GM19328 (cell line): ENCODE measurements at regions not wholly inside any gene's neighbourhood (a gene's known extent, or its start where the extent isn't known, plus 50 kb on each side); places are given as distances from the start of the nearest gene placed in this dataset.
"Not testable (repeated sequence)": the region's sequence is repeated elsewhere in the genome, so short reads cannot be mapped to it uniquely, and the experiment has no call there.

Source experiments
- ATAC-seq: cut with Tn5 transposase; IDR thresholded peaks from one replicate; pipeline ENCODE4 v1.9.1; 2021; ENCODE audit warnings: mild to moderate bottlenecking, moderate library complexity; ENCODE audit not compliant: unreplicated experiment

DNA sequence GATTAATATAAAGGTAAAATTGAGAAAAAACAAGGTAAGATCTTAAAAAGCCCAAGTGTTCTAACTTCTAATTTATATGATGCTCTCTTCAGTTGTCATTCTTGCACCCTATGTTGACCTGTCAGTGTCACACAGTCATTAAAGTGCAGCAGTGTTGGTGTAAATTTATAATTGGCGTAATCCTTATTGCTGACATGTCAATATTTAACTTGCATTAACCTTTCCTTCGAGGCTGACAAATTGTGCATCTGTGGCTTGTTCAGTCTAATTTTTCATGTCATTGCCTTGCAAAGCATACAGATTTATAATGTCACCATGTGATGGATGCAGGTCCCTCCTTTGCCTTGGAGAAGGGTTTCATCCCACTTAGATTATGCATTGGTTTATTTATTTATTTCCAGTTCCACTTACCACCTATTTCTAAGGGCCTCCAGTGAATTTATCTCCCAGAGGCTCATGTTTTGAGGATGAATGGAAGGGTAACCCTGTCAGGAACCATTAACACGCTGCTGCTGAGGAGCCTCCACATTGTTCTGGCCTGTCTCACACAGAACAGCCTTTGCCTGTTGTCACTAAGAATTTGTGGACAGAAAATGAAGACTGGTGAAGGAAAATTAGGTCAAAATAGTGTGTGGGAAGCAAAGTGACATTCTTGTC is 1098.5 kb upstream of the LCORL start:
- no peak for ATAC-seq

DNA sequence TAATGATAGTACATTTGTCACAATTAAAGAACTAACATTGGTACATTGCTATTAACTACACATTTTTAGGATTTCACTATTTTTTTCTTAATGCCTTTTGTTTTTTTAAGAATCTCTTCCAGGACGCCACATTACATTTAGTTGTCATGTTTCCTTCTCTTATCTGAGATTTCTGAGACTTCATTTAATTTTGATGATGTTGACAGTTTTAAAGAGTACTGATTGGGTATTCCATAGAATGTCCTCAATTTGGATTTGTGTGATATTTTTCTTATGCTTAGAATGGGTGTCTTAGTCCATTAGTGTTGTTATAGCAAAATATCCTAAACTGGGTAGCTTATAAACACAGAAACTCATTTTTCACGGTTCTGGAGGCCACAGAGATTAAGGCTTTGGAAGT is 1095.5 kb upstream of the LCORL start:
- no peak for ATAC-seq

DNA sequence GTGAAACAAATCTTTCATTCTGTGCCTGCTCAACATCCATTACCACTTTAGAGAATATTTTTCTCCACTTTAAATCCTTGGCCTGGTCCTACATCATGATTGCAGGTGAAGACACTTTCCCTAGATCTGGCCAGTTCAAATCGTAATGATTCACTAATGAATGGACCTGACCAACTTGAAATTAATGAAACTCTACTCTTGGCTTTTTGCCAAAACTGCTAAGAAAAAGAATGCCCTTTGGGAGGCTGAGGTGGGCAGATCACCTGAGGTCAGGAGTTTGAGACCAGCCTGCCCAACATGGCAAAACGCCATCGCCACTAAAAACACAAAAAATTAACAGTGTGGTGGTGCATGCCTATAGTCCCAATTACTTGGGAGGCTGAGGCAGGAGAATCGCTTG is 1082.6 kb upstream of the LCORL start:
- ATAC-seq: no peak

DNA sequence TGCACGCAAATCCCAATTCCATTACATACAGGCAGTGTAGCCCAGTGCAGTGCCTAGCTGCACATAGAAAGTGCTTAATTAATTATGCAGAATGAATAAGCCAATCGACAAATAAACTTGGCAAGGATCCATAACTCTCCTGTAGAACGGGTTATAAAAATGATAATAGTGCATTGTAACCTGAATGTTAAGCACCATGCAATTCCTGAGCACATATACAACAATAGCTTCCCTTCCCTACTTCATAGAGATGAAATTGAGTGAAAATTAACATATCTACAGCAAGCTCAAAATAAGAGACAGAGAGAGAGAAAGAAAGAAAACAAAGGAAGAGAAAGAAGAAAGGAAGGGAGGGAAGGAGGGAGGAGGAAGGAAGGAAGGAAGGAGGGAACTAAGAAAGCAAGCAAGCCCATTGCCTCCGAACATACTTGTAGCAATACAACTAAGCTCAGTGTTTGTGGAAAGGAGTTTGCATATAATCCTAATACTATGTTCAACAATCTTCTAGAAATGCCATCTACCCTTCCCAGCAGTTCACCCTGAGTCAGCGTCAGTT is 1074.0 kb upstream of the LCORL start:
- no peak for ATAC-seq

DNA sequence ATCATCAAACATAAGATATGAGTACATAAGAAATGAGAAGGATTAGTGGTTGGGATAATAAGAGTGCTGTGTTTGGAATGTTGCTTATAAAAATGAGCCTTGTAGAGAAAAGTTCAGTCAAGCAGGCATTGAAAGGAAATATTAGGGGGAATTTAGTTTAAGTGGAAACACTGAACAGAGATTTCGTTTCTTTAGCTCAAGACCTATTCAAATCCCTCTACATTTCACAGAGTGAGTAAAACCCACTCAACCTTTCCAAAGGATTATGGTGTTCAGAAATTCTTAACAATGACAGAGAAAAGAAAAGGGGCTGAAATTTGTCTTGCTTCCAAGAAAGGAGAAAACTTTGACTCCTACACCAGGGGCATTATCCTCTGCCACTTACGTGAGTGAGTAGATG is 1072.4 kb upstream of the LCORL start:
- no peak for ATAC-seq

DNA sequence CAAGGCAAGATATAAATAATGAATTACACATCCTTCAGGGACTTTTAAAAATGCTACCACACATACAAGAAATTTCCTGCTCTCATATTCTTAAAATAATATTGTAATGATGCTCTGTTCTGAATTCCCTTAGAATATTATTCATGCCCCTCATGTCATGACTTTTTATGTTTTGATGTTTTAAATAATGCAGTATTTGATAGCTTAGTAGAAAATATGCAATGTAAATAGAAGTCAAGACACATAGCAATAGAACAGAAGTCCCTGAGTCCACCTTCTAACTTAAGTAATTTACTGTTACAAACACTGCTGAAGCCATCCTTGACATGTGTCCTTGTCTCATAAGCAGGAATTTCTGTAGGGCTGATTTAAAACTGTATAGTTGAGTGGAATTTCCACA is 1071.2 kb upstream of the LCORL start:
- no peak for ATAC-seq

DNA sequence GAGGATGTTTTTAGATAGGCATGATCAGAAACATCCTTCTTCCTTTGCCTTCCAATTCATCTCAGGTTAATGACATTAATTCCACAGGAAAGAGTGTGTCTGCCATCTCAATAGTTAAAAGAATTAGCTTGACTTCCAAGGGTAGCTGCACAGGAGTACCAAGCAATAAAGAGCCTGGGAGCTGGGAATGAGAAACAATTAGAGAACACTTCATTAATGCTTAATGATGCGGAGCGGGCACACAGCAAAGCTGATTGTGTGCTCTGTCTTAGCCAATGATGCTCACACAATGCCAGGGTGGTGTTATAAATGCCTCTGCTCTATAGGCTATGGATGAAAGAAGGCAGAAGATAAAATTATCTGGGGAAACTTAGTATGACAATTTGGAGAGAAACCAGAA is 1052.5 kb upstream of the LCORL start:
- ATAC-seq: no peak

DNA sequence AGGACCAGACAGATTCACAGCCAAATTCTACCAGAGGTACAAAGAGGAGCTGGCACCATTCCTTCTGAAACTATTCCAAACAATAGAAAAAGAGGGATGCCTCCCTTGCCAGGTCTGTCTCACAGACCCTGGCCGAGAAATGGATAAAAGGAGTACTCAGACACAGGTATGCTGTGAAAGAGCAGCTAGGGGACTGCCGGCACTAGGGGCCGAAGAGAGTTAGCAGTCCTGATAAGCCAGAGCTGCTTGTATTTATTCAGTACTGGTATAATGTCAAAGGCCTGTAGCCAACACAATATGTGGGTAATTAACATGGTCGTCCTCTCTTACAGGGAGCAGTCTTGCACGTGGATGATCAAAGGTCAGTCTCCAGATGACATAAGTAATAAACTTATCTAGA is 1042.1 kb upstream of the LCORL start:
- no peak for ATAC-seq

DNA sequence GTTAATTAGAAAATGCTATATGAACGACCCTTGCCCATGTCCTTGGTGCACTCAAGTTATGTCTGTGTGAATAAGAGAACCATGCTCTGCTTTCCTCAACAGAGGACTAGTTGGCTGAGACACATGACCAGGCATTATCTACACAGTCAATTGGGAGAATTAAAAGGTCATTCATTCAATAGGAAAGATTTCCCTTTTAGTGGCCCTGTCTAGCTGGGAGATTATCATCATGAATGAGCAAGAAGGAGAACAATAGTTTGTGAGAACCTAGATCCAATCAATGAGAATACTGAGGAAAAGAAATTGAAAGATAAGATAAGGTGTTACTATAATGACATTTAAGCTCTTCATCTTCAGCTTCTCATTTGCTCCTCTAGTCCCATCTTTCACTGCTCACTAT is 1033.4 kb upstream of the LCORL start:
- ATAC-seq: no peak

DNA sequence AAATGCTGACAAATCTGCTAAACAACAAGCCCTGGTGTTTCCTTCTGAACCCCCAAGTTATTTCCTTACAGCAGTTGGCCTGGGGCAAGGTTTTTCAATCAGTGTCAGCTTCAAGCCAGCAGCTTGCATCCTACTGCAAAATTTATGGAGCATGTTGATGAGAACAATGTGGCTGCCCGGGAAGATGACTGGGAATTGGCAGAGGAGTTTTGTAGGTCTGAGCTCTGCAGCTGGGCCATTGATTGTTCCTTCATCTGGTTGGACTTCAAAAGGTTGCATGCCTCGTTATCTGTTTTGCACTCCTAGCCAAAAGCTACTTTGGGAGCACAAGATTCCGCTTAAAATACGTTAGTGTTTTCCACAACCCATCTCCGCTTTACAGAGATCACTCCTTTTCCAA is 1030.3 kb upstream of the LCORL start:
- no peak for ATAC-seq

DNA sequence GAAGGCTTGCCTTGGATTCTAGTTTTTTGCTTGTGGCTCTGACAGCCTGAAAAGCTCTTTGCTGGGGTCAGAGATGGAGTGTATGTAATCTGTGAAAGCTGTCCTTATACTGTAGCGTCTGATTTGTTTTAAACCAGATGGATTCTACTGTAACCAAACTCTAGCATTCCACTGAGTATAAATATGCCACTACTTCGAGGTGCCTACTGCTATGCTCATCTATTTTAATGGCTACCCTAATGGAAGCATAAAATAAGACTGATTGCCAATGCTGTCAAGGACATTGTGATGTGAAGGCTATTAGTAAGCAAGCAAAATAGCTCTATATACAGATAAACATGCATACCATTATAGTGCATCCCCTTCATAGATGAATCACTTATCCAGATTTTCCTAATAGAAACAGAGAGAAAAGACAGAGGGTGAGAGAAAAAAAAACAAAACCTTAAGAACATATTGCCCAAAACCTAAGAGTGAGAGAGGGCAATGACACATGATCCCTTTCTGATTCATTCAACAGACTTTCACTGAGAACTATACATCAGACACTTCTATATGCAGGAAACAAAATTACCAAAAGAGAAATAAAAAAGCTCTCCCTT is 1025.8 kb upstream of the LCORL start:
- ATAC-seq: no peak

DNA sequence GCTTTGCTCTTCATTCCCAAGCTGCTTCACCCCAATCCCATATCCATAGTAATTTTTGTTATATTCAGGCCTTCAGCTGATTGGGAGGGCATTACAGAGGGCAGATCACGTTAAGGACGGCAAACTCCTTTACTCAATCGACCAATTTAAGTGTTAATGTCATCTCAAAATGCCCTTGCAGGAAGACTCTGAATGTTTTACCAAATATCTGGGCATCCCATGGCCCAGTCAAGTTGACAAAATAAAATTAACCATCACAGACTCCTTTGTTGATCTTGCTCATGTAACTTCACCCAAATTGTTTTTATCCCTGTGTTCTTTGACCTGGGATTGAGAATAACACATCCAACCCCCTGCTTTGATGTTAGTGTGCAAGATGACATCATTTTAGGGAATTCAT is 1018.3 kb upstream of the LCORL start:
- no peak for ATAC-seq

DNA sequence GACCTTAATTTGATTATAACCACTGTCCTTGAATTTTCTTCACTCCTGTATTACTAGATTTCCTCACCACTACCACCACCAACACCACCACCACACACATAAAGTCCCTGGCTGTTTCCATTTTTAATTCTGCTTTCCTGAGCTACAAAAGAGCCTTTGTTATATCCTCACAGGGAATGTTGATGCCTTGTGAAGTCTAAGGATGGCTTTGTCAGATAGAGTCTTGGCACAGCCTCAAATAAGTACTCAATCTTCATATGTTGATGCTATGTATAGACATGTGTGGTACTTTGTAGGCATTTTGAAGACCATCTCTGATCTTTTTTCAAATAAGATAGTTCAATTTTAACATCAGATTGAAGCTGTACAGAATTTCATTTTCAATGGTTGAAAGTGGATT is 1016.7 kb upstream of the LCORL start:
- no peak for ATAC-seq

DNA sequence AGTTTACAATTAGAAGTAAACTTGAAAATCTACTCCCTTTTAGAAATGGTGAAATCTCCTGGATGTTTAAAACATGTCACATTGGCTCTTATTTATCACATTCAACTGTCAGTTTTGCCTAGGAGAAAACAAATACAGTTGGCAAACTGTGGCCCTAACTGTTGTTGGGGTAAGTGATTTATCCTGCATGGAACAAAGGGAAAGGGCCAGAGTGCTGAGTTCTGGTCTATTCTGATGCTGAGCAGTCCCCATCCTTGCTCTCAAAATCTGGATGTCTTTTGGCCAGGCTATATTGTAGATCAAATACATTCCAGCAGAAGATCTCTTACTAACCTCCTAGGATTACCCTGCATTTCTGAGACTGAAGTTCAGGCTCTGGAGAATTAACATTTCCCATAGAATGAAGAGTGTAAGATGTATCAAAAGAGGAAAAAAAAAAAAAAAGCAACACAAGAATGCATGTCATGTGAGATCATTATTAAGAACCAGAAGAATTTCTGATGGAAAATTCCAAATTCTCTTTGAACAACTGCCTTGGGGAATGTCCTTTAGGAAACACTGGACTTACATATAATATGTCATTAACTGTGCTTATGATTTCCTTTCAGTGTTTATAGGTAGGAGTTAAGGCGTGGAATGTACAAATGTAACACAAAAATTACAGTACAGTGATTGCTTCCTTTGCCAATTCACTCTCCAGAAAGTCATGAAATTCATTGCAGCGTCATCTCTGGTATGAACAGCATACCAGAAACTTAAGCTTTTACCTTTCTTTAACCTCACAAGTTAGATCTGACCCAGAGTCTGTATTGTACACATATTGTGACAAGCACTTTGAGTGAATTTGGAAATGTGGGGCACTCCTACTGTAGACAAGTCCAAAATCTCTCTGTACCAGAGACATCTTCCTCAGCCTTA is 1012.5 kb upstream of the LCORL start:
- ATAC-seq: no peak

DNA sequence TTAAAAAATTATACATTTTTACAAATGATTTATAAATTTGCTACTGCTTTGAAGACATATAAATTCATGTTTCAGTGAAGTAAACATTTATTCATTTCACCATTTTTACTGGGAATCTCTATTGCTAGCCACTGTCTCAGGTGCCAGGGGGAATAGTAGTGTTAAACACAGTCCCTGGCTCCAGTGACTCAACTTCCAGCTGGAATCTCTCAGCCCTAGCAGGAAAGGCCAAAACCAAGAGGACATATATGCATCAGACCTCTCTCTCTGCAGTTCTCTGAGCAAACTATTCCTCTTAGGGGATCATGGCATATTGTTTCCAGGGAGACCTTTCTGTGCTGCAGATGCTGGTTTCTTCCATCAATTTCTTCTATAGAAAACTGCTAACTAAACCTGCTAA is 1009.0 kb upstream of the LCORL start:
- ATAC-seq: no peak

DNA sequence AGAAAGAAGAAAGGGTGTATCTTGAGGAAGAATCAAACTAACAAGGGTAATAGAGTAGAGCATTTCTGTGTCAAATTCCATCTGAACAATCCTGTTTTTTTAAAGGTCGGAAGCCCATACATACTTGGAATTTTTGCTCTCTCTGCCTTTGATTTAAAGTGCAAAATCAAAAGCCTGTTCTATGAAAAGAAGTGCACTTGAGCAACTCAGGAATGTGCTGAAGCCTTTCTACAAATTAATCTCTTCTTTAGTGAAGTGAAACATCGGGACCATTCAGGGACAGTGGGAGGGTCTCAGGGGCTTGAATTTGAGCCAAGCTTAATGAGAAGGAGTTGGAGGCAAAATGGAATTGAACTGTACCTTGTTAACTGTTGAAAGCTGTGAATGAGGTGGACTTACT is 1008.5 kb upstream of the LCORL start:
- no peak for ATAC-seq

DNA sequence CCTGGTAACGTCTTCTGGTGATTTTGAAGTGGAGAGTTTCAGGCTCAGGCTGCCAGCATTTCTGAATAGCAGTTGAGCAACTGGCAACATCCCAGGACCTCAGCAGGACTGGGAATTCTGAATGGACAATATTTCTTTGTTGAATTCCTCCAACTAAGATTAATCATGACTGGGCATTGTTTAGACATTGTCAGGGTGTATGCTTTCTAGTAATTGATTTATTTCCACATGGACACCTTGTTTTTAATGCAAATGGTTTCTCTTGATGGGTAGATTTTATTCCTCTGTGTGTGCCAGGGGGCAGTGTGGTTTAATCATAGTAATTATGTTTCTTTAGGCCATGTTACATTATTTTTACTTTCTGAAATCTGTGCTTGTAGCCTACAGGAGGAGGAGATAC is 1004.7 kb upstream of the LCORL start:
- ATAC-seq: no peak

DNA sequence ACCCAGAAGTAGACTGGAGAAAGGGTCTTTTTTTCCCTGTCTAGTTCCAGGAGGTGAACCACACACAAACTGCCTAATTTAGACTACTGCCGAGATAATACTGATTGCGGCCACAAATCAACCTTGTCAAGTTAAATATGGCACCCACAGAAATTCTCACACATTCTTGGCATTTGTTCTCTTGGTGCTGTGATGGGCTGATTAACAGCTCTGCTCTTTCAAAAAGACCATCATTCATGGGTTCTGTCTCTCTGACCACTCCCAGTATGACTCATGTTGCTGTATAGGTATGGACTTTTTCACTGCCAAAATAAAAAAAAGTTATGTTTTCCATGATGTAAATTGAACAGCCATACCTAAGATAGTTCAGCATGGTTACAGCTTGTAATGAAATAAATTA is 1003.5 kb upstream of the LCORL start:
- ATAC-seq: no peak

DNA sequence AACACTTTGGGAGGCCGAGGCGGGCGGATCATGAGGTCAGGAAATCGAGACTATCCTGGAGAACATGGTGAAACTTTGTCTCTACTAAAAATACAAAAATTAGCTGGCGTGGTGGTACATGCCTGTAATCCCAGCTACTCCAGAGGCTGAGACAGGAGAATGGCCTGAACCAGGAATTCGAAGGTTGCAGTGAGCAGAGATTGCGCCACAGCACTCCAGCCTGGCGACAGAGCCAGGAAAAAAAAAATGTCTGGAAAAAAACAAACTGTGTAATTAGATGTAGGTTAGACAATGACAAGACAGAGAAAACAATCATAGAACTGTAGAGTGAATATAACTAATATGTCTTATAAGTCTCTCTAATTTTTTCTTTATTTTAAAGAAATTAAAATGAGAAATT is 1002.5 kb upstream of the LCORL start:
- ATAC-seq: no peak

DNA sequence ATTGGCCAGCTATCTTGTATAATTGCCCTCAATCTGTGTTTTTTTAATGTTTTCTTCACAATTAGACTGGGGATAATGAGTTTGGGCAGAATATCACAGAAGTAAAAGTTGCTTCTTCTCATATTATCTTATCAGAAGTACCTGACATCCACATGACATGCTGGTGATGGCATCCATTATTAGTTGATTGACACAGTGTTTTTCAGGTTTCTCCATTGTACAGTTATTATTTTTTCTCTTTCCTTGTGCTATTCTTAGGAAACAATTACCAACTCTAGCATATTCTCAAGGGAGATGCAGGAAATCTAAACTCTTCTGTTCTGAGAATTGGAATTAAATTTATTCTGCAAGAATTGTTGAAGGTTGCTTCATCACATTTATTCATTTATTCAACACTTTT is 1000.1 kb upstream of the LCORL start:
- ATAC-seq: no peak

DNA sequence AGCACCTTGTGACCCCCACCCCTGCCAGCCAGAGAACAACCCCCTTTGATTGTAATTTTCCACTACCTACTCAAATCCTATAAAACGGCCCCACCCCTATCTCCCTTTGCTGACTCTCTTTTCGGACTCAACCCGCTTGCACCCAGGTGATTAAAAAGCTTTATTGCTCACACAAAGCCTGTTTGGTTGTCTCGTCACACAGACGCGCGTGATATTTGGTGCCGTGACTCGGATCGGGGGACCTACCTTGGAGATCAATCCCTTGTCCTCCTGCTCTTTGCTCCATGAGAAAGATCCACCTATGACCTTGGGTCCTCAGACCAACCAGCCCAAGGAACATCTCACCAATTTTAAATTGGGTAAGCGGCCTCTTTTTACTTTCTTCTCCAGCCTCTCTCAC is 995.0 kb upstream of the LCORL start:
- not testable (repeated sequence) for ATAC-seq

DNA sequence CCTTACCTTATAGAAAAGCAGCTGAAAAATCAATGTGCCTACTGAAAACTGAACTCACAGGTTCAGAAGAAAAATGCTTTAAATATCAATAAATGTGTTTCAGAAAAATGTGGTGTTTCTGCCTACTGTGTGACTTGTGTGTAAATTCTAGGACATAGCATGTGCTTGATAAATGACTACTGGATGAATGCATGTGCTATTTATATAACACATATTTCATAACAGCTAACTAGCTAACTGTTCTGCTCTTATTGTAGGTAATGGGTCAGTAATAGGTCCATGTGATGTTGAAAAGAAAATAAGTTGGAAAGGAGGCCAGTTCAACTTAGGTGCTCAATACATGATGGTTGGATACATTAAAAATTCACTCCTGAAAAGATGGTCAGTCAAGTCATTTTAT is 993.0 kb upstream of the LCORL start:
- ATAC-seq: no peak
